Stomach (tissue), 8 donors: ENCODE measurements at regions not wholly inside any gene's neighbourhood (a gene's known extent, or its start where the extent isn't known, plus 50 kb on each side); places are given as distances from the start of the nearest gene placed in this dataset.

Experiments
- DNase-seq, 2 donors: peaks; one replicate each; pipeline versions ENCODE4 v3.0.0 to v3.0.0-alpha.2; 2013 to 2019
- H3K27ac ChIP-seq, 5 donors: fragments of 200-600 bp in 4 of 5; sonication (generic) in 4 of 5; one replicate each; pipeline ENCODE4 v1.5.1; 2013 to 2019; ENCODE audit warnings: mild to moderate bottlenecking in 1 of 5, moderate library complexity in 1 of 5
- H3K27me3 ChIP-seq, 3 donors: fragments of 200-600 bp; sonication (generic); one replicate each; pipeline ENCODE4 v1.5.1; 2017 to 2019; ENCODE audit warnings: mixed run types in 1 of 3
- H3K36me3 ChIP-seq, 4 donors: fragments of 200-600 bp; sonication (generic); 1 replicate in 3 of 4; 2 replicates in 1 of 4; pipeline ENCODE4 v1.5.1; 2016 to 2019
- H3K4me1 ChIP-seq, 4 donors: fragments of 200-600 bp; sonication (generic); one replicate each; pipeline ENCODE4 v1.5.1; 2016 to 2019
- H3K4me3 ChIP-seq, 4 donors: fragments of 200-600 bp; sonication (generic) in 3 of 4; one replicate each; pipeline ENCODE4 v1.5.1; 2016 to 2019; ENCODE audit warnings: mild to moderate bottlenecking in 1 of 4
- H3K9me3 ChIP-seq, 4 donors: fragments of 200-600 bp; sonication (generic); one replicate each; pipeline ENCODE4 v1.5.1; 2016 to 2019
- EP300 ChIP-seq: sonication (generic); formaldehyde crosslinking; IDR thresholded peaks from one replicate; pipeline ENCODE4 v1.6.1; 2017; ENCODE audit warnings: antibody characterized with exemption
- POLR2A ChIP-seq, 4 donors: fragments of 450-650 bp; IDR thresholded peaks; one replicate each; pipeline ENCODE4 v1.6.1; 2016; ENCODE audit warnings: antibody characterized with exemption in 4 of 4, control low read depth in 2 of 4, mild to moderate bottlenecking in 1 of 4, moderate library complexity in 1 of 4
- POLR2AphosphoS5 ChIP-seq, 3 donors: sonication (generic); formaldehyde crosslinking; IDR thresholded peaks; one replicate each; pipeline ENCODE4 v1.6.1; 2016; ENCODE audit warnings: antibody characterized with exemption in 3 of 3
- whole genome bisulfite sequencing, 5 donors: extraction: QIAGEN DNeasy Blood & Tissue Kit in 3 of 5; methylation state at CpG; one replicate each; pipeline versions ENCODE4 v1.1.5 to v1.1.7; 2013 to 2018; 5-methylcytosine and 5-hydroxymethylcytosine counted together
- intact Hi-C: fragments of 100-400 bp; cut with DNase I; formaldehyde crosslinking; loops from one replicate; pipeline ENCODE4 v1.15.1; 2023; ENCODE audit warnings: low total_unique reads
- TF ChIP-seq, protein P1 (sequence below), 7 experiments: fragments of 450-650 bp in 4 of 7; fragments of 200-600 bp in 3 of 7; sonication (generic) in 3 of 7; IDR thresholded peaks; one replicate each; pipeline ENCODE4 v1.5.1; 2016 to 2019; ENCODE audit warnings: antibody characterized with exemption in 7 of 7, control low read depth in 2 of 7, mild to moderate bottlenecking in 1 of 7
- donor health status: healthy with polysubstance abuse.
- donor health status: Bipolar disorder and iron deficiency.
- donor health status: healthy.

DNA sequence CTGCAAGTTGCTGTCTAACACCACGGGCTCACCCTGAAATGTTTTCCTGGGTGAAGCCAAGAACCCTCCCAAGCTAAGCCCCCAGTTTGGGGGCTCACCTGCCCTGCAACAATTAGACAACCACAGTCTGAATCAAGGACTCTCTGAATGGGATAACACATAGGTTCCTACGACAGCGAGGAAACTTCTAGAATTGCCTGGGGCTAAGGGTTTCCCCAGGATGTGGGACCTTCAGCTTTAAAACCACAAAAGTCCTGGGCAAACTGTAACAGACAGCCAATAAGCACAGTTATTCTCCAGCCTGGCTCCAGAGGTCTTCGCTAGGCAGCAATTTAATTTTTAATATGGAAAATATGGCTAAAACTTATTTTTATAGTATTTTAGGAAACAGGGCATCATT lies 162.6 kb downstream of the PRKX start:
- Histone ChIP-seq H3K36me3 (no peaks in the 10 kb centered on the region), H3K9me3 (no peaks in the 10 kb centered on the region), H3K27me3 (no peaks in the 10 kb centered on the region), H3K4me3 (no peak overlapping the region), H3K27ac (no peak overlapping the region), H3K4me1 (peaks cover 0 to 4% (median 0%) of the 10 kb centered on the region in 4 donors)
- intact Hi-C loops: no loop called here
- DNase-seq: no peak
- 71 to 87% (median 78%) methylated on average over 3 to 4 of the region's 4 CpGs for WGBS, 5 donors
- TF ChIP-seq EP300 (no peak), POLR2AphosphoS5 (IDR thresholded peaks at IDR 0.05) (no peak), POLR2A (IDR thresholded peaks at IDR 0.05) (no peak)
- TF ChIP-seq, protein P1, sequence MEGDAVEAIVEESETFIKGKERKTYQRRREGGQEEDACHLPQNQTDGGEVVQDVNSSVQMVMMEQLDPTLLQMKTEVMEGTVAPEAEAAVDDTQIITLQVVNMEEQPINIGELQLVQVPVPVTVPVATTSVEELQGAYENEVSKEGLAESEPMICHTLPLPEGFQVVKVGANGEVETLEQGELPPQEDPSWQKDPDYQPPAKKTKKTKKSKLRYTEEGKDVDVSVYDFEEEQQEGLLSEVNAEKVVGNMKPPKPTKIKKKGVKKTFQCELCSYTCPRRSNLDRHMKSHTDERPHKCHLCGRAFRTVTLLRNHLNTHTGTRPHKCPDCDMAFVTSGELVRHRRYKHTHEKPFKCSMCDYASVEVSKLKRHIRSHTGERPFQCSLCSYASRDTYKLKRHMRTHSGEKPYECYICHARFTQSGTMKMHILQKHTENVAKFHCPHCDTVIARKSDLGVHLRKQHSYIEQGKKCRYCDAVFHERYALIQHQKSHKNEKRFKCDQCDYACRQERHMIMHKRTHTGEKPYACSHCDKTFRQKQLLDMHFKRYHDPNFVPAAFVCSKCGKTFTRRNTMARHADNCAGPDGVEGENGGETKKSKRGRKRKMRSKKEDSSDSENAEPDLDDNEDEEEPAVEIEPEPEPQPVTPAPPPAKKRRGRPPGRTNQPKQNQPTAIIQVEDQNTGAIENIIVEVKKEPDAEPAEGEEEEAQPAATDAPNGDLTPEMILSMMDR (IDR thresholded peaks at IDR 0.05): no peak

DNA sequence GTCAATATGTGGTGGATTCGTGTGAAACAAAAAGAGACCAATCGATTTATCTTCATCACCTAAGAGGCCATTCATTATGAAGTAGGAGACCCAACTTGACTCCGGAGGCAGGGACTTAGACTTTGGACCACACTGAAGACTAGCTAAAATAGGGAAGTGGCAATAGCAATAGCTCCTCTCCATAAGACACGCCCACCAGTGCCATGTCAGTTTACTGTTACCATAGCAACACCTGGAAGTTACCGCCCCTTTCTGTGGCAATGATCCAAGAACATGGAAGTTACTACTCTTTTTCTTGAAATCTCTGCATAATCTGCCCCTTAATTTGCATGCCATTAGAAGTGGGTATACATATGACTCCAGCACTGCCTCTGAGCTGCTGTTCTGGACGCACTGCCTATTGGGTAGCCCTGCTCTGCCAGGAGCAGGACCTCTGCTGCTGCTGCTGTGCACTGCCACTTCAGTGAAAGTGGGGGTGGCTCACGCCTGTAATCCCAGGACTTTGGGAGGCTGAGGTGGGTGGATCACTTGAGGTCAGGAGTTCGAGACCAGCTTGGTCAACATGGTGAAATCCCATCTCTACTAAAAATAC lies 163.2 kb downstream of the PRKX start:
- H3K27ac ChIP-seq: no peak overlapping the region
- no peaks in the 10 kb centered on the region for H3K9me3 ChIP-seq
- 80 to 87% (median 86%) methylated on average over 8 of the region's 8 CpGs for WGBS, 5 donors
- TF ChIP-seq, protein P1 (IDR thresholded peaks at IDR 0.05): no peak
- no peak for TF ChIP-seq EP300
- no peak for TF ChIP-seq POLR2AphosphoS5 (IDR thresholded peaks at IDR 0.05)
- TF ChIP-seq POLR2A (IDR thresholded peaks at IDR 0.05): no peak
- peaks cover 0 to 4% (median 0%) of the 10 kb centered on the region in 4 donors for H3K4me1 ChIP-seq
- H3K27me3 ChIP-seq: no peaks in the 10 kb centered on the region
- H3K36me3 ChIP-seq: no peaks in the 10 kb centered on the region
- H3K4me3 ChIP-seq: no peak overlapping the region
- intact Hi-C loops: no loop called here
- DNase-seq: peak in 1 of 2 donors; percentile 7

DNA sequence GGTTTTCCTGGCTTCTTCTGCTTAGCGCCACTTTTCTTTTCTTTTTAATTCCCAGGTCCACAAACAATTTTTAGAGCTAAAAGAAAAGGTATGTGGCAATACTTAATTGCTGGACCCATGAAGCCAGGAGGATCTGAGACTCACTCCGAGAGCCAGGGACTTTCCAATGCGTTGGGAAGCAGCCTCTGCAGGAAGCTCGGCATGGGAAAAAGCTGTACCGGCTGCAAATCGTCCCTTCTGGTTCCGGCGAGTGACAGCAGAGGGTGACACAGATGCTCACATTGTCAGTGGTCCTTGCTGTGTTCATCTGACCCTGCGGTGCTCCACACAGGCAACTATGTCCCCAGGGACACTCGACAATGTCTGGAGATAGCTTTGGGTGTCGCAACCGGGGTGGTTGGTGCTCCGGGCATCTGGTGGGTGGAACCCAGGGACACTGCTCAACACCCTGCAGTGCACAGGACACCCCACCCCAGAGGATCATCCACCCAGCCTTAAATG lies 164.0 kb downstream of the PRKX start:
- intact Hi-C loops: no loop called here
- 41 to 70% (median 63%) methylated on average over 12 to 13 of the region's 13 CpGs for WGBS, 5 donors
- H3K27ac ChIP-seq: peak overlapping the region in 2 of 5 donors; percentile 7 to 53
- no peaks in the 10 kb centered on the region for H3K27me3 ChIP-seq
- peaks cover 0 to 4% (median 0%) of the 10 kb centered on the region in 4 donors for H3K4me1 ChIP-seq
- H3K9me3 ChIP-seq: no peaks in the 10 kb centered on the region
- DNase-seq: peak in 1 of 2 donors; percentile 54
- no peaks in the 10 kb centered on the region for H3K36me3 ChIP-seq
- no peak overlapping the region for H3K4me3 ChIP-seq
- no peak for TF ChIP-seq POLR2AphosphoS5 (IDR thresholded peaks at IDR 0.05)

DNA sequence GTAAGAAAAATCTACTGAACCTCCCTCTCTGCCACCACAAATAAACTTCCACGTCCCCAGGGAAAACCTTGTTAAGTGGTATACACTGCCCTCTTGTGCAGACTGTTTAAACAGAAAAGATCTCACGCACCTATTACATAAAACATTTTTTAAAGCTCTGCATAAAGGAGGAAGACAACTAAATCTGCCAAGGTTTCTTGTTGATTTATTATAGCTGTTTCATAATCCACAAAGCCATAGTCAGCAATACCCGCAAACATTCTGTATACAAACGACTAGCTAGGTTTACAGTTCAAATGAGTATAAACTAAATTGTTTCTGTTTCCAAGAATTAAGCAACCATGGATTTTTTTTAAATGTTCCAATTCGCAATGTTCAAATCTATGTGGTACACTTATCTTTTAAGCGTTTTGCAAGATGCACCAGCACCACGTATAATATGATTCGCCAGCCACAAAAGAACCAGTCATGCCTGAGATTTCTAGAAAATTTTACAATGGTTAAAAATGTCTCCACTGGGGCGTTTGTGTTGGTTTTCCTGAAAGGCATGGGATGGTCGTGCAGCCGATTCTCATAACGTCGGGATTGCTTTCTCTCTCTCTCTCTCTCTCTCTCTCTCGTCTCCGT lies 164.6 kb downstream of the PRKX start:
- intact Hi-C loops: no loop called here
- H3K4me1 ChIP-seq: peaks cover 0 to 4% (median 0%) of the 10 kb centered on the region in 4 donors
- H3K36me3 ChIP-seq: no peaks in the 10 kb centered on the region
- H3K27me3 ChIP-seq: no peaks in the 10 kb centered on the region
- peak overlapping the region in 2 of 5 donors; percentile 7 to 53 for H3K27ac ChIP-seq
- no peaks in the 10 kb centered on the region for H3K9me3 ChIP-seq
- WGBS, 5 donors: 24 to 50% (median 35%) methylated on average over 15 of the region's 15 CpGs
- peak in 1 of 2 donors; percentile 67 for DNase-seq
- TF ChIP-seq POLR2A (IDR thresholded peaks at IDR 0.05) (no peak), POLR2AphosphoS5 (IDR thresholded peaks at IDR 0.05) (peak in 1 of 3 donors; percentile 25), EP300 (no peak)
- TF ChIP-seq, protein P1 (IDR thresholded peaks at IDR 0.05): peak in 2 of 7 experiments; percentile 19 to 20
- H3K4me3 ChIP-seq: no peak overlapping the region

DNA sequence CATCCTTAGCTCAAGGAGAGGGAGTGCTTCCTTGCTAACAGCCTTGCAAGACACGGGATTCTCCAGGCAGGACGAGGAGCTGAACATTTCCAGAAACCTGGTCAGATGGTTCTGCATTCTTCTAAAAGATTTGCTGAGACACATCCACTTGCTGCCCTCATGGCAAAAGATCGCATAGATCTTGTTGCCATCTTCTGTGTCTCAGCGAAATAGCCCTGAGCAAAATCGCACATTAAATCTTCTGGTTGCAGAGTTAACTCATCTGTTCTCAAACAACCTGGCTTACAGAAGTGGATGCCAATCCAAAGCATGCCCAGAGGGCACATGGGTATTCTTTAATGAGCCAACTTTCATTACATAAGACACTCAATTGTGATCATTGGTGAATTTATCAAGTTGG lies 167.5 kb downstream of the PRKX start:
- H3K9me3 ChIP-seq: no peaks in the 10 kb centered on the region
- H3K4me3 ChIP-seq: no peak overlapping the region
- no peaks in the 10 kb centered on the region for H3K27me3 ChIP-seq
- TF ChIP-seq, protein P1 (IDR thresholded peaks at IDR 0.05): no peak
- TF ChIP-seq POLR2AphosphoS5 (IDR thresholded peaks at IDR 0.05): no peak
- no peak for TF ChIP-seq POLR2A (IDR thresholded peaks at IDR 0.05)
- TF ChIP-seq EP300: no peak
- DNase-seq: no peak
- WGBS, 5 donors: 71 to 83% (median 74%) methylated on average over 3 to 5 of the region's 5 CpGs
- H3K27ac ChIP-seq: no peak overlapping the region
- intact Hi-C loops: no loop called here
- no peaks in the 10 kb centered on the region for H3K36me3 ChIP-seq
- H3K4me1 ChIP-seq: peaks cover 0 to 4% (median 0%) of the 10 kb centered on the region in 4 donors
